Activated naive CD4-positive, alpha-beta T cell treated with anti-CD3 and anti-CD28 coated beads, Interleukin-2, amount 50 U/mL, for 72 hours (primary cell): ENCODE measurements at regions not wholly inside any gene's neighbourhood (a gene's known extent, or its start where the extent isn't known, plus 50 kb on each side); places are given as distances from the start of the nearest gene placed in this dataset.

ENCODE experiments used
- ATAC-seq, 2 donors: fragments of 150-1000 bp; cut with Tn5 transposase; 2 replicates each; pipeline ENCODE4 v1.10.0; 2021; ENCODE audit warnings: mild to moderate bottlenecking in 2 of 2, moderate library complexity in 2 of 2
- DNase-seq, 2 donors: peaks; one replicate each; pipeline ENCODE4 v3.0.0; 2021 to 2022; ENCODE audit warnings: low spot score in 2 of 2
- H3K27ac Mint-ChIP-seq, 2 donors: one replicate each; pipeline ENCODE4 v1.8.0; 2022; ENCODE audit warnings: mild to moderate bottlenecking in 2 of 2, mixed read lengths in 2 of 2
- H3K36me3 Mint-ChIP-seq, 2 donors: one replicate each; pipeline ENCODE4 v1.8.0; 2022; ENCODE audit warnings: mixed read lengths in 2 of 2
- H3K9me3 Mint-ChIP-seq, 2 donors: one replicate each; pipeline ENCODE4 v1.8.0; 2022; ENCODE audit warnings: mixed read lengths in 2 of 2

DNA sequence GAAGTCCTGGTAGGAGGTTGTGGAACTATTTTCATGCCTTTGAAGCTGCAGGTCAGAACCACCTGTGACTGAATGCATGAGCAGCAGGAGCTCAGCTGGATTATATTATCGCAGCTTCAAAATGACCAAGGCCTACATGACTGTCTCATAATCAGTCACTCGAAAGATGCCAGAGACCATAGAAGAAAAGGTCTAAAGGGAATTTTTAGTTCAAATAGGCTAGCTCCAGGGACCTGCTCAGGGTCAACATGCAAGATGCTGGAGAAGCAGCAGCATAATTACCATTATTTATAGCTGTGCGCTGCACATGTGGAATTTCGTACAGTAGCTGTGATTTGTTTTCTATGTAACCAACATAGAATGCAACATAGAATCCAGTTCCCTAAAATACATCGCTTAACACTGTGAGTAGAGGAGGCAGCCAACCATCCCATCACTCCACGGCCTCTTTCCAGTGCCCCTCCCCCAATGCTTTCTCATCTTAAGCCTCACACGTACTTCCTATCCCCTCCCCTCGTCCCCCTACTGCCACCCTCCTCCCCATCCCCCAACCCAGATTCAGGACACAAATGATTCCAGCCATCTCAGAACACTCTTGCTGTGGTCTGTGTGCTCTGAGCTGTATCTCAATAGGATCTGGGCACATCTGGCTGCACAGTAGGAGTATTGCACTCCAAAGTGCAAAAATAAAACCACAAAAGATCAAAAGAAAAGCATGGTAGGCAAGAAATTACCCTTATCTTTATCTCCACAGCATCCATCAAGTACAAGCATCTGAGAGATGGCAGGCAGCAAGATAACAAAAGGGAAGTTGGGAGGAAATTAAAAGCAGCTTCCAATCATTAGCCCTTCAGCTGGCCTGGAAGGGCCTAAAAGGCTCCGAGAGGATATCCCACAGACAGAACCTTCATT is 352.8 kb upstream of the SEMA6D start:
- ATAC-seq = no peak
- DNase-seq = no peak
- Mint-ChIP-seq H3K9me3 (peaks cover 4 to 24% of the 10 kb centered on the region in 2 donors), H3K36me3 (no peaks in the 10 kb centered on the region), H3K27ac (no peak overlapping the region)

GRCh38 chr15:47366884-47367283 is 350.4 kb upstream of the SEMA6D start:
- no peaks in the 10 kb centered on the region for H3K36me3 Mint-ChIP-seq
- no peak overlapping the region for H3K27ac Mint-ChIP-seq
- peaks cover 4 to 24% of the 10 kb centered on the region in 2 donors for H3K9me3 Mint-ChIP-seq
- DNase-seq (no peak), ATAC-seq (no peak)

DNA sequence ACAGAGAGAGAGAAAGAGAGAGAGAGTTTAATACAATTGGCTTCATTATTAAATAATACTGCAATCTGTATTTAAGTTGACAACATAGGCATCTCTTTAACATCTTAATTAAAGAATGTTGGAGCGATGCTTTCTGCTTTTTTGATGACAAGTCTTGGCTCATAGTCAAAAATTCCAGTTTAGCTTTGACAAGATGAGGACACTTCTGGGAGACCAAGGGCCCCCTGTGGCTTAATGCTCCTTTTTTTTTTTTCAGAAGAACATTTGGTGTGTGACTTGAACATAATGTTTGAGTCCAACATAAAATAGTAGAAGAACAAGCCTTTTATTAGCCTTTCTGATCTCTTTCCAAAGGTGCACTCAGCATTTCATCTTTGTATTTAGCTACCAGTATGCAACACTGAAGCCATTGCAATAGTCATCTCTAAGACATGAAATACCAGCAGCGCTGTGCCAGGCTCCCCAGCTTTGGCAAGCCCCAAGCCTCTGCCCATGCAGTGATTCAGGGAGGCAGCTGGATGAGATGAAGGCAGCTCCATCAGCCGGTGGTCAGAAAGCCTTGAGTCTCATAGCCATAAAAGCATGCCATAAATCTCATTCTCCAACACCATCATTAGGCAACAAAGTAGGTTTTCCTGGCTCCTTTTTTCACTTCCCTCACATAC is 349.4 kb upstream of the SEMA6D start:
- ATAC-seq = no peak
- DNase-seq = no peak
- Mint-ChIP-seq H3K27ac (no peak overlapping the region), H3K9me3 (peaks cover 4 to 24% of the 10 kb centered on the region in 2 donors), H3K36me3 (no peaks in the 10 kb centered on the region)

DNA sequence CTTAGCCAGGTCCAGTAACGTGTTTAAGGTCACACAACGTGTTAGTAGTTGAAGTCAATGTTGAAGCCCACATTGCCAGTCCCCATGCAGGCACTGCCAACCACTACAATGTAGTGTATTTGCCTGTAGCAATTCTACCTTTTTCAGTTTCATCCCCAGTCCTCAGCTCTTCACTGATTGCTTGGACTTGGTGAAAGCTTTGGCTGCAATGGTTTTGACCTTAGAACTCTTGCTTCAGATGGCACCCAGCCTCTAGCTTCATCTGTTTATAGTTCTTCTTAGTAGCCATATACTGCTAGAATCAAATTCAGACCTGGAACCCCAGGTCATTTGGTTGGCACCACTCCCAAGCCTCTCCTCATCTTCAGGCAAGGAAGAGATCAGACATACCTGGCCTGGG is 345.4 kb upstream of the SEMA6D start:
- DNase-seq (no peak), ATAC-seq (no peak)
- peaks cover 0 to 13% of the 10 kb centered on the region in 2 donors for H3K9me3 Mint-ChIP-seq
- H3K36me3 Mint-ChIP-seq = no peaks in the 10 kb centered on the region
- H3K27ac Mint-ChIP-seq = no peak overlapping the region

DNA sequence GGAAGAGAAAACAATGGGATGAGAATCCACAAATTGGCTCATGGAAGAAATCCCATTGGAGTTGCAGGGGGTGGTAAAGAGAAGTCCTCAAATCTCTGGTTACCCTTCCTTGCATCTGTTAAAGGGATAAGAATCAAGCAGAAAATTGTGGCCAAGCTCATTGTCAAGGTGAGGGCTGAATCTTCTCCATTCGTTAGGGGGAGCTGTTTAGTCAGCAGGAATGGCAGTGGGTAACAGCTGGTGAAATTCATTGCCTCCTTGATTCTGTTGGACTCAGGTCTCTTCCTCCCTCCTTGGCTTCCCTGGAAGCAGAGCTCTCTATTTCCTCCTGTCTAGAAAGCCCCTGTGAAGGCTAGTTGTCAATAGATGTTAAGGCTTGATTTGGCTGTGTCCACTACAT is 343.1 kb upstream of the SEMA6D start:
- DNase-seq = no peak
- Mint-ChIP-seq H3K36me3 (no peaks in the 10 kb centered on the region), H3K9me3 (peaks cover 0 to 7% of the 10 kb centered on the region in 2 donors), H3K27ac (no peak overlapping the region)
- ATAC-seq = no peak

DNA sequence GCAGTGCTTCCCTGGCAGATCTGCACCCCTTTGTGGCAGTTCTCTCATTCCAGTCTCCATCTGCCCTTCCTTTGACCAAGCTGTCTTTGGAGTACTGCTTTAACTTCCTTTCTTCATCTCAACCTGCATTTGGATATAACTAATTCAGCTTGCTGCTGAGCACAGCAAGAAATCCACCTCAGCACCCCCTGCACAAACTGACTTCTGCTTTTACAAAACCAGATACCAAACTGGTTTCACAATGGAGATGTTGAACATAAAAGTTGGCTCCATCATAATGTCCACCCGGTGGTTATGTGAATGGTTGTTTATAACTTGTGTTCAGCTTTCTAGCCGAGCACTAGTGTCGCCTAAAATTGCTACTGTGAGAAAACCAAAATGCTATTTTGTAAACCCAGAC is 341.1 kb upstream of the SEMA6D start:
- Mint-ChIP-seq H3K9me3 (peaks cover 0 to 7% of the 10 kb centered on the region in 2 donors), H3K27ac (no peak overlapping the region), H3K36me3 (no peaks in the 10 kb centered on the region)
- ATAC-seq = no peak
- DNase-seq = no peak

DNA sequence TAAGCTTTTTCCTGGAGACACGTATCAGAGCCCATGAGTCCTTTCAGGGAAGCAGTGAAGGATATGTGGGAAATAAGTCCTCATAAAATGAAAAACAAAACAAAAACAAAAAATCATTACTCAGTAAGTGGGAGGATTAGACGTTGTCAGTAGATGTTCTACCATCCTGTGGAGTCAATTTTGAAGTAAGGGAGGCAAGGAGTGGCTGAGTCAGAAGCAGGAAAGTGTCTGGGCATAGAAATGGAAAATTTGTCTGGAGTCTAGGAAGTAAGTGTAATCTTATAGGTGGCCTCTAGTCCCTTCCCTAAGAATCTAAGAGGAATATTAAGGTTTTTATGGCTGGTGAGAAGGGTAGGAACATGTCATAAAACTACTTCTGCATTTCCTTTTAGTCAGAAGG is 339.8 kb upstream of the SEMA6D start:
- DNase-seq (no peak), ATAC-seq (no peak)
- Mint-ChIP-seq H3K9me3 (peaks cover 0 to 7% of the 10 kb centered on the region in 2 donors), H3K36me3 (no peaks in the 10 kb centered on the region), H3K27ac (no peak overlapping the region)

- Mint-ChIP-seq H3K9me3 (peaks cover 0 to 7% of the 10 kb centered on the region in 2 donors), H3K36me3 (no peaks in the 10 kb centered on the region), H3K27ac (no peak overlapping the region)
- DNase-seq (no peak), ATAC-seq (no peak)
These were observed 338.8 kb upstream of the SEMA6D start for GRCh38 chr15:47378527-47378926.

DNA sequence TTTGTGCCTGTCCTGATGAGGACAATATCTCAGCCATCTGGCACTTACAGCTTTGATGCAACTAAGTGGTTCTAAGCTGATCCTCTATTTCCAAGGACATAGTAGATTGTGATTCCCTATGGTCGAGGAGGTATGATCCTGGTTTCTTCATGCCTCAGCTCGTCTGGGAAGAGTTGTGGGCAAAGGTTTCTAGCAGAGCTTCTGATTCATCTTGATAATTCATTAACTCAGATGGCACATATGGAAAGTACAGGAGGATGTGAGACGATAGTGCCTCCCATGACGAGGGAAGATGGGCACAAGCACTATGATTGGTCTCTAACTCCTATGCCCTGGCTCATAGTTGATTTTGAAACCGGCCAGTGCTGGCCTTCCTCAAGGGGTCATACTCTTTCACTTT is 334.2 kb upstream of the SEMA6D start:
- Mint-ChIP-seq H3K27ac (no peak overlapping the region), H3K9me3 (no peaks in the 10 kb centered on the region), H3K36me3 (no peaks in the 10 kb centered on the region)
- ATAC-seq (no peak), DNase-seq (no peak)

DNA sequence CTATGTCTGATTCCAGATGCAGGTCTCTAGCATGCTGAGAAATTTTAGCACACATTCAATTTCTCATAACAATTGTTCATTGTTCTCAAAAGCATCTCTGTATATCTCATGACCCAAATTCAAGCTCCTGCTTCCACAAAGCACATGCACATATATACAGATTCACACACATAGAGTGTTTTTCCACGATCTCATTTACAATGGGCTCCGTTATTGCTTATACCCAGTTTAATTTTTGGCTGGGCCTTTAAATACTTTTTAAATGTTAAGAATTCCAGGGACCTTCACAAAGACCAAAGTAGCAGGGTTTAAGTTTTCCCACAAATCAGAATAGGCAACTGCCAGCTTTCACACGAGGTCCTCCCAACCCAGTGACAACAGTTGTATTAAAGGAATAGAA is 333.5 kb upstream of the SEMA6D start:
- ATAC-seq (no peak), DNase-seq (no peak)
- Mint-ChIP-seq H3K9me3 (no peaks in the 10 kb centered on the region), H3K36me3 (no peaks in the 10 kb centered on the region), H3K27ac (no peak overlapping the region)

GRCh38 chr15:47384341-47384740 is 333.0 kb upstream of the SEMA6D start:
- H3K9me3 Mint-ChIP-seq = no peaks in the 10 kb centered on the region
- DNase-seq (no peak), ATAC-seq (no peak)
- peak overlapping the region in 1 of 2 donors; percentile 34 for H3K27ac Mint-ChIP-seq
- no peaks in the 10 kb centered on the region for H3K36me3 Mint-ChIP-seq

GRCh38 chr15:47384776-47385175 is 332.5 kb upstream of the SEMA6D start:
- Mint-ChIP-seq H3K36me3 (no peaks in the 10 kb centered on the region), H3K27ac (peak overlapping the region in 1 of 2 donors; percentile 34), H3K9me3 (no peaks in the 10 kb centered on the region)
- DNase-seq (no peak), ATAC-seq (no peak)

DNA sequence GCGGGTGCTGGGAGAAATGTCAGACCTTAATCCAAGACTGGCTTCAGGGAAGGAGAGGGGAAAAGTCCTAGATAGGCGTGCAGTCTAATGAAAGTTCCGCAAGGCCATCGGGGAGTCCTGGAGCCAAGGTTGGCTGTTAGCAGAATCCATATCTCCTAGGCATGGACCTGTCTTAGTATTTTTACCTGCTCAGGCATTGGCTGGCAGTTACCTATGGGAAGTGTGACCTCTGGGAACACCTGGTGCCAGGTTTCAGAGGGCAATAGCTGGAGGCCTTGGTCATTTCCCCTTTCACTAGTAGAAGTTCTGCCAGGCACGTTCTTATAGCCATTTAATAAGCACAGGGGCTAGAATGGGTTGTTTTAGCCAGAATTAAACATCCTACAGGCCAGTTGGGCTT is 330.8 kb upstream of the SEMA6D start:
- Mint-ChIP-seq H3K36me3 (no peaks in the 10 kb centered on the region), H3K27ac (no peak overlapping the region), H3K9me3 (peaks cover 0 to 4% of the 10 kb centered on the region in 2 donors)
- DNase-seq = no peak
- ATAC-seq = no peak

GRCh38 chr15:47388299-47388698 is 329.0 kb upstream of the SEMA6D start:
- Mint-ChIP-seq H3K27ac (no peak overlapping the region), H3K9me3 (peaks cover 0 to 4% of the 10 kb centered on the region in 2 donors), H3K36me3 (no peaks in the 10 kb centered on the region)
- ATAC-seq = no peak
- DNase-seq = no peak

DNA sequence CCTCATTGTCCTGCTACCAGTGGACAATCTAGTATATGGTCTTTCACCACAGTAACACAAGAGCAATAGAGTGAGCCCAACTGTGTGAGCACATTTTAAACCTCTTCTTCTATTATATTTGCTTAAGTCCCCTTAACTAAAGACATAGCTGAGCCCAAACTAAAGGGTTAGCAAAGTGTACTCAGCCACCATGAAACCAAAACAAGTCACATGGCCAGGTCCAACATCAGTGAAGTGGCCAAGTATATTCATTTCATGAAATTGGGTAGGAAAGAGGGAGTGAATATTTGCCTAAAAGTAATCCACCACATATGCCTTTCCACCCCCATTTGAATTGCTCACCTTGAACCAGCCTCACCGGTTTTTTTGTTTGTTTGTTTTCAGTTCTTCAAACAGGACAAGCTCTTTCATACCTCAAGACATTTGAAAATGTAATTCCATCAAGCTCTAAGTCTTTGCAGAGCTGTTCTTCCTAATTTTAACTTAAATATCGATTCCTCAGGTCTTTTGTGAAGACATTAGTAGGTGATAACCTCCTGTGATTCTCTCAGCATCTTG is 327.0 kb upstream of the SEMA6D start:
- Mint-ChIP-seq H3K9me3 (peaks cover 0 to 4% of the 10 kb centered on the region in 2 donors), H3K36me3 (no peaks in the 10 kb centered on the region), H3K27ac (no peak overlapping the region)
- DNase-seq (no peak), ATAC-seq (no peak)

GRCh38 chr15:47394286-47394809 is 323.0 kb upstream of the SEMA6D start:
- peaks cover 0 to 5% of the 10 kb centered on the region in 2 donors for H3K9me3 Mint-ChIP-seq
- no peak for DNase-seq
- H3K27ac Mint-ChIP-seq = no peak overlapping the region
- no peak for ATAC-seq
- H3K36me3 Mint-ChIP-seq = no peaks in the 10 kb centered on the region

DNA sequence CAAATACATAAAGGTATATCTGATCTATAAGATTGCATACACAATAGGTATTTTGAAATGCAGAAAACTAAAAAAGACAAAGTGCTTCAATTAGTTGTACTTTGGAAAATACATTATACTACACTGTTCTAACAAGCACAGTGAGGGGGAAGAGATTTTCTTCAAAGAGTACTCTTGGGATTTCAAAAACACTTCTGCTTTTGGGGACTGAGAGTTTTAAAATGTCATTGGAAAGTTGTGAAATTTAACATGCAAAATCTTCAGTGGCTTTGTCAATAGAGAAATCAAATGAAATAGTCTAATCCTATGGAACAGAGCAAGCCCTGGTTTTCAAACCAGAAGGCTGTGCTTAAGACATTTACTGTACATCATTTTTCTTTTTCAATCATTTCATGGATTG is 322.2 kb upstream of the SEMA6D start:
- no peak for DNase-seq
- no peak for ATAC-seq
- no peak overlapping the region for H3K27ac Mint-ChIP-seq
- H3K36me3 Mint-ChIP-seq = no peaks in the 10 kb centered on the region
- peaks cover 0 to 8% of the 10 kb centered on the region in 2 donors for H3K9me3 Mint-ChIP-seq
